ENCODE measurements at regions not wholly inside any gene's neighbourhood (a gene's known extent, or its start where the extent isn't known, plus 50 kb on each side); places are given as distances from the start of the nearest gene placed in this dataset.

DNA sequence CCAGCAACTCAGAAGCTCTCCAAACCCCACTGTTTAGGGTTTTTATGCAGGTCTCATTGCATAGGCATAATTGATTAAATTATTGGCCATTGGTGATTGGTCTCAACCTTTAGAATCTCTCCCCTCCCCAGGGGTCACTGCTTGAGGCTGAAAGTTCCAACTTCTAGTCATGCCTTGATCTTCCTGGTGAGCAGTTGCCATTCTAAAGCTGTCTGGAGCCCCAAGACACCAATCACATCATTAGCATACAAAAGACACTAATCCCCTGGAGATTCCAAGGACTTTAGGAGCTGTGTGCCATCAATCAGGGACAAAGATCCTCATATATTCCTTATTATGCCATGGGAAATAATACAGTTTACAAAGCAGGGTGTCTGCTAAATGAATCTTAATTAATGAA is 863.4 kb upstream of the KLHL29 start:
- H3K4me1 ChIP-seq (ENCODE audit: insufficient read depth) = no peaks in the 10 kb centered on the region
- DNase-seq (ENCODE audit: extremely low spot score) = no peak
- no peak overlapping the region for H3K27ac ChIP-seq (ENCODE audit: low read depth)
- H3K36me3 ChIP-seq (ENCODE audit: insufficient read depth) = no peaks in the 10 kb centered on the region
- no peak overlapping the region for H3K4me3 ChIP-seq (ENCODE audit: low read depth, low read length)

DNA sequence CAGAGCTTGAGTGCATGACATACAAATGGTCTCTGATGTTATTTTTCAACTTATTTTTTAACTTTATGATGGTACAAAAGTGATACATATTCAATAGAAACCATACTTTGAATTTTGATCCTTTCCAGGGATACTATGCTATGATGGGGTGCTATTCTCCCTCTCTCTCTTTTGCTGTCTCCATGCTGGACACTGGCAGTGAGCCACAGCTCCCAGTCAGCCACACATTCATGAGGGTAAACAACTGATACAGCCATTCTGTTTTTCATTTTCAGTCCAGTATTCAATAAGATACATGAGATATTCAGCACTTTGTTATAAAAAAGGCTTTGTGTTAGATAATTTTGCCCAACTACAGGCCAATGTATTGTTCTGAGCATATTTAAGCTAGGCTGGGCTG is 859.3 kb upstream of the KLHL29 start:
- Histone ChIP-seq H3K36me3 (ENCODE audit: insufficient read depth) (no peaks in the 10 kb centered on the region), H3K4me1 (ENCODE audit: insufficient read depth) (no peaks in the 10 kb centered on the region), H3K27ac (ENCODE audit: low read depth) (no peak overlapping the region), H3K4me3 (ENCODE audit: low read depth, low read length) (no peak overlapping the region)
- no peak for DNase-seq (ENCODE audit: extremely low spot score)

DNA sequence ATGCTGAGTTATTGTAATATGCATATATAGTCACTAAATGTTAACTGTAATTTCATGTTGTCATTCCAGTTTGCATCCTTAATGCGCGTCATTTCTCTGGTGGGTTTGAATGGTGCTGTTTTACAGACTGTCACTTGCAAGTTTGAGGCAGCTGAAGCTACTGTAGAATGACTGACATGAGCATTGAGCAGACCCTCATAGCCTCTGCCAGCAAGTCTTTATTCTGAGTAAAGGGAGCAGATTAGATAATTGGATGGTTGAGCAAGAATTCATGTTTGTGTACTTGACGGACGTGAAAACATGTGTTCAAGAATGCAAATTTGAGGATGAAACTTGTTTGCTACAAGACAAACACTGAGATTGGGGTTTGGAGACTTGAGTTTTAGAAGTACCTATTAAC is 854.8 kb upstream of the KLHL29 start:
- 91% methylated on average over 4 of the region's 4 CpGs for WGBS
- no peak overlapping the region for H3K4me3 ChIP-seq (ENCODE audit: low read depth, low read length)
- no peak for DNase-seq (ENCODE audit: extremely low spot score)
- H3K36me3 ChIP-seq (ENCODE audit: insufficient read depth) = no peaks in the 10 kb centered on the region
- no peak overlapping the region for H3K27ac ChIP-seq (ENCODE audit: low read depth)
- H3K4me1 ChIP-seq (ENCODE audit: insufficient read depth) = no peaks in the 10 kb centered on the region

DNA sequence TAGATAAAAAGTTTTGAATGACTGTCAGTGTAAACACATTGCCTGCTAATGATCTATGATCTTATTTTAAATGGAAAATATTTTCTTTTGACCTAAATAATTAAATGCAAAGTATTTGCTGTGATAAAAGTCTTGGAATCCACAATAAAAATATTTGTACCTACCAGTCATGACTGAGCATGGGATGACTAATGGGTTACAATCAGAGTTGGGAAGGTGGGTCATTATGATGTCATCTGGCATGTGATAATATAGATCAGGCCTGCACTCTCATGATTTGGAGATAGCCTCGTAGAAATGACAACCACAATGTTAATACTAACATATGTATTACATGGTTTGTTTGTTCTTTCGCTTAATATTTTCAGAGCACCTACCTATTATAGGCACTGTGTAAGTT is 848.8 kb upstream of the KLHL29 start:
- no peaks in the 10 kb centered on the region for H3K4me1 ChIP-seq (ENCODE audit: insufficient read depth)
- H3K36me3 ChIP-seq (ENCODE audit: insufficient read depth) = no peaks in the 10 kb centered on the region
- WGBS = 68% methylated on average over 2 of the region's 2 CpGs
- no peak overlapping the region for H3K4me3 ChIP-seq (ENCODE audit: low read depth, low read length)
- no peak for DNase-seq (ENCODE audit: extremely low spot score)
- no peak overlapping the region for H3K27ac ChIP-seq (ENCODE audit: low read depth)

DNA sequence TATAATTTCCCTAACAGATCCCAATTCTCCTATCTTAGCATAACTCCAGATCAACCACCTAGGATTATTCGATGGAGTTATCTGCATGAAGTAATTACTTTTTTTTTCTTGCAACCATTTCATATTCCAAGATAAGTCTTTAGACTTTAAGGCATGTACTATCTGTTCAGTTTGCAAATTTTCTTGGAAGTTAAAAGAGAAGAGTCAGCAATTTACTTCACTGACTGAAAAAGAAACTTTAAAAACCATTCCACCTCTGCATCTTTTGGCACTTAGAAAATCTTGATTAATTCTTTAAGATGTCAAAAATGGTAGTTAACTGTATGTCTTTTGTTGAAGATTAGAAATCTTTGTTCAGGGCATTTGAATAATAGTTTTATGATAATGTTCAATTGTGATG is 830.5 kb upstream of the KLHL29 start:
- no peak for DNase-seq (ENCODE audit: extremely low spot score)
- Histone ChIP-seq H3K4me3 (ENCODE audit: low read depth, low read length) (no peak overlapping the region), H3K4me1 (ENCODE audit: insufficient read depth) (no peaks in the 10 kb centered on the region), H3K27ac (ENCODE audit: low read depth) (no peak overlapping the region), H3K36me3 (ENCODE audit: insufficient read depth) (no peaks in the 10 kb centered on the region)
- WGBS = 71% methylated on average over 1 of the region's 1 CpG

DNA sequence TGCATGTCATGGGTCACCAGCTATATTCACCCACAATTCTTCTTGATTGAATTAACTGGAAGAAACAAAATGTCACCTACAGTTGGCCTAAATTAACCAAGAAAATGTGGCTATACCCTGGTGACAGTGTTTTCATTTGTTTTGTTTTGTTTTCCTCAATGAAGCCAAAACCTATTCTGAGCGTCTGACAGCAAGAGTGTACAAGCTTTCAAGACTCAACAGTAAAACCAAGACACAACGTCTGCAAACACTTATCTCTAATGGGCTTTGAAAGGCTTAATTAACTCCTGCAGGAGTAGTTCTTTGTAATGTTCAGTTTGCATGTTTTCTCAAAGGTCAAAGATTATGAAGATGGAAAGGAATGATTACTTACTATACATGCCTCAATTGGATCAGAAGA is 827.6 kb upstream of the KLHL29 start:
- H3K4me3 ChIP-seq (ENCODE audit: low read depth, low read length) = no peak overlapping the region
- H3K36me3 ChIP-seq (ENCODE audit: insufficient read depth) = no peaks in the 10 kb centered on the region
- H3K27ac ChIP-seq (ENCODE audit: low read depth) = no peak overlapping the region
- no peak for DNase-seq (ENCODE audit: extremely low spot score)
- WGBS = 48% methylated on average over 2 of the region's 2 CpGs
- H3K4me1 ChIP-seq (ENCODE audit: insufficient read depth) = no peaks in the 10 kb centered on the region

DNA sequence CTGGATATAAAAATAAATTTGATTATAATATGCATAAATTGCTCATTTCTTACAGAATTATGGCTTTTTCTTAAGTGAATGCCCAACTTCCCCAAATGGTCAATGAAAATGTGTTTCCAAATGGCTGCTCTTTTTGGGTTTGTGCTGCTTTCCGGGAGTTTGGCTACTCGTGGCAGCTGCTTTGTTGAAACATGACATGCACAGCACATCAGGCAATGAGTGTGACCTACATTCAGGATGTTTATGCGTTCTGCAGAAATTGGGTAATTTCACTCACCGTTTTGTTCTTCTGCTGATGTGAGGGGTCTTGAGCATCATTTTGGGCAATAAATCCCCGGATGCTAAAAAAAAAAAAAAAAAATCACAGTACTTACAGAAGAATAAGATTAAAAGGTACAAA is 825.0 kb upstream of the KLHL29 start:
- WGBS = 59% methylated on average over 5 of the region's 5 CpGs
- DNase-seq (ENCODE audit: extremely low spot score) = no peak

DNA sequence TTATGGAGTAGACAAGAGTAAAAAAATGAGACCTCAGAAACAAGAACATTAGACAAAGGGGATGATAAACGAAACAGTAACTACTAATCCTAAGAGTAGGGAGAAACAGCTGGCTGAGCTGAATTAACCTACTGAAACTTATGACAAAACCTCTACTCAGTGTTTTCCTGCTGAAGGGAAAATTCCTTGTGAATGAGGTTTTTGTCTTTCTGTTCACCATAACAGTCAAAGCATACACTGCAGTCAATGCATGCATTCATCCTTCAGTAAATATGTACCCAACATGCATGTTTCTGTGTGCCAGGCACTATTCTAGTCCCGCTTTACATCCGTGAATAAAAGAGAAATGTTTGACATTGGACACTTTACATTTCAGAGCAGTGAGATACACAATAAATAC is 805.6 kb upstream of the KLHL29 start:
- no peak overlapping the region for H3K4me3 ChIP-seq (ENCODE audit: low read depth, low read length)
- no peak overlapping the region for H3K27ac ChIP-seq (ENCODE audit: low read depth)
- H3K36me3 ChIP-seq (ENCODE audit: insufficient read depth) = no peaks in the 10 kb centered on the region
- H3K4me1 ChIP-seq (ENCODE audit: insufficient read depth) = no peaks in the 10 kb centered on the region
- 75% methylated on average over 3 of the region's 3 CpGs for WGBS
- DNase-seq (ENCODE audit: extremely low spot score) = no peak

More for the DNA sequence above, 825.0 kb upstream of the KLHL29 start:
- no peak overlapping the region for H3K4me3 ChIP-seq (ENCODE audit: low read depth, low read length)
- no peaks in the 10 kb centered on the region for H3K36me3 ChIP-seq (ENCODE audit: insufficient read depth)
- H3K27ac ChIP-seq (ENCODE audit: low read depth) = no peak overlapping the region
- no peaks in the 10 kb centered on the region for H3K4me1 ChIP-seq (ENCODE audit: insufficient read depth)

DNA sequence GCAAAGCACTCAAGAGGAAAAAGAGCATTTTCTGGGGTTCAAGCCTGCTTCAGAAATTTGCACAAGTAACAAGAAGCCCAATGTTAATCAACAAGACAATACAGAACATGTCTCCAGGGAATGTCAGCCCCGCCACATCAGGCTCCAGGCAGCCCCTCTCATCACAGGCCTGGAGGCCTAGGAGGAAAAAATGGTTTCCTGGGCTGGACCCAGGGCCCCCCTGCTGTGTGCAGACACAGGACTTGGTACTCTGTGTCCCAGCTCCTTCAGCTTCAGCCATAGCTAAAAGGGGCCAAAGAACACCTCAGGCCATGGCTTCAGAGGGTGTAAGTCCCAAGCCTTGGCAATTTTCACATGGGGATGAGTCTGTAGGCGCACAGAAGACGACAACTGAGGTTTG is 802.9 kb upstream of the KLHL29 start:
- WGBS = 81% methylated on average over 3 of the region's 3 CpGs
- Histone ChIP-seq H3K4me3 (ENCODE audit: low read depth, low read length) (no peak overlapping the region), H3K36me3 (ENCODE audit: insufficient read depth) (no peaks in the 10 kb centered on the region), H3K4me1 (ENCODE audit: insufficient read depth) (no peaks in the 10 kb centered on the region), H3K27ac (ENCODE audit: low read depth) (no peak overlapping the region)
- no peak for DNase-seq (ENCODE audit: extremely low spot score)

DNA sequence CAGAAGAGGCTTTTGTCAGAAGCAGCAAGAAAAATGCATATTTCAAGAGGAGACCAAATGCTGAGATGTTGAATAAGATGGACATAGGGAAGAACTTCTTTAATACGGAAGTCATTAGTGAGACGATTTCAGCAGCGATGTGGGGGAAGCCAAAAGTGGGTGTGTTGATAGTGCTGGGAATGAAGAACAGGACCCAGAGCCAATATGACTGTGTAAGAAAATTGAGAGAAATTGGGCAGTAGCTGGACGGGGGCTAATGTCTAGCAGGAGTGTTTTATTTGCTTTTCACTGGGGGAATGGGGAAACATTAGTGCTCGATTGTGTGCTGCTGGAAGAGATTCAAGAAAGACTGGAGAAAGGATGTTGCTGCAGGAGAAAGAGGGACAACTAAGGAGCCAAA is 788.7 kb upstream of the KLHL29 start:
- 63% methylated on average over 5 of the region's 5 CpGs for WGBS
- Histone ChIP-seq H3K4me3 (ENCODE audit: low read depth, low read length) (no peak overlapping the region), H3K27ac (ENCODE audit: low read depth) (no peak overlapping the region), H3K4me1 (ENCODE audit: insufficient read depth) (no peaks in the 10 kb centered on the region), H3K36me3 (ENCODE audit: insufficient read depth) (no peaks in the 10 kb centered on the region)
- no peak for DNase-seq (ENCODE audit: extremely low spot score)

DNA sequence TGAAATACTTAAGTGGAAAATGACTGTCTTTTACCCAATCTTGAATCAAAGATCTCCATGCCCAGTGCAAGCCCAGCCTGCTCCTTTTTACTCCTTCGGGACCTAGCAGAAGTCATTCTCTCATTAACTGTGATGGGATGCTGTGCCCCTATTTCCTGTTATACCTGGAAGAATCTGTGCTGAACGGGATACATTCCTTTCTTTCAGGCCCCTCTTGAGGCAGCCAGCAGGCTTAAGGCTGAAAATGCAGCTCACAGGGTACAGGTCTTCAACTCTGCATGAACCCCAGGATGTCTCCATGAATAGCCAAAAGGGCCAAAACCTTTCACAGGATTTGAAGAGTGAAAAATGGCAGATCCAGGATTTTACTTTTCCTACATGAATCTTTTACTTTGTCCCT is 784.8 kb upstream of the KLHL29 start:
- H3K4me1 ChIP-seq (ENCODE audit: insufficient read depth) = no peaks in the 10 kb centered on the region
- DNase-seq (ENCODE audit: extremely low spot score) = no peak
- 61% methylated on average over 2 of the region's 2 CpGs for WGBS
- no peak overlapping the region for H3K27ac ChIP-seq (ENCODE audit: low read depth)
- H3K36me3 ChIP-seq (ENCODE audit: insufficient read depth) = no peaks in the 10 kb centered on the region
- H3K4me3 ChIP-seq (ENCODE audit: low read depth, low read length) = no peak overlapping the region

DNA sequence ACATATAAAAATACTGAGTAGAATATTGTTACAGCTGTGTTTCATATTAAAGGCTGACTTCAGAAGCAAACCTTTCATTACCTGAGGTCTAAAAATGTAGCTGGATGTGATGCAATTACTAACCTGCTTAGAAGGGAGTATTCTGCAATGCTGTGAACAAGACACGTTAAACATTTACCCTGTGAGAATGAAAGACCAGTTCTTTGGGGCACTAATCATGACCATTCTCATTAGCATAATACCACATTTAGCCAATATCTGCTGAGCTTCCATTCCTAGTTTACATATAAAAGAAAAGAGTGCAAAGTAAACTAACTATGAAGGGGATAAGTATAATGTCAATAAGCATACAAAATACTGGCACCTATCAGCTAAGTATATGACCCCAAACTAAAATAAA is 784.0 kb upstream of the KLHL29 start:
- Histone ChIP-seq H3K27ac (ENCODE audit: low read depth) (no peak overlapping the region), H3K36me3 (ENCODE audit: insufficient read depth) (no peaks in the 10 kb centered on the region), H3K4me3 (ENCODE audit: low read depth, low read length) (no peak overlapping the region), H3K4me1 (ENCODE audit: insufficient read depth) (no peaks in the 10 kb centered on the region)
- no peak for DNase-seq (ENCODE audit: extremely low spot score)
- WGBS = 71% methylated on average over 1 of the region's 1 CpG

DNA sequence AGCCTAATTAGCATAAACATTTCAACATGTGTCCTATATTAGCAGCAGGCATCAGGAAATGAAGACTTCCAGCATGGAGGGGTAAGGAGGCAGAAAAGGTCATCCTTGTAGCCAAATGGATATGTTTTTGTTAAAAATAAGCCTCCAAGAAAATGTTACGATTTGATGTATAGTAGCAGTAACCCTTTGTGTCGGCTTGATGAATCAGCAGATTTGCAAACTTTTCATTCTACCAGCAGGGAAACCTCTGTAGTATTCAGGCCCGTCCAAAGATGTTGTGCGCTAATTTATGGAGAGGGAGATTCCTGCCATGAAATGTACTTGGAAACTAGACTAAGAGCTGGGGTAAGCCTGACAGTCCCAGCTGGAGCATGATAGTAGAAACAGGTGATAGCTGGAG is 780.8 kb upstream of the KLHL29 start:
- WGBS = 72% methylated on average over 4 of the region's 4 CpGs
- Histone ChIP-seq H3K27ac (ENCODE audit: low read depth) (no peak overlapping the region), H3K4me3 (ENCODE audit: low read depth, low read length) (no peak overlapping the region), H3K36me3 (ENCODE audit: insufficient read depth) (no peaks in the 10 kb centered on the region), H3K4me1 (ENCODE audit: insufficient read depth) (no peaks in the 10 kb centered on the region)
- no peak for DNase-seq (ENCODE audit: extremely low spot score)

DNA sequence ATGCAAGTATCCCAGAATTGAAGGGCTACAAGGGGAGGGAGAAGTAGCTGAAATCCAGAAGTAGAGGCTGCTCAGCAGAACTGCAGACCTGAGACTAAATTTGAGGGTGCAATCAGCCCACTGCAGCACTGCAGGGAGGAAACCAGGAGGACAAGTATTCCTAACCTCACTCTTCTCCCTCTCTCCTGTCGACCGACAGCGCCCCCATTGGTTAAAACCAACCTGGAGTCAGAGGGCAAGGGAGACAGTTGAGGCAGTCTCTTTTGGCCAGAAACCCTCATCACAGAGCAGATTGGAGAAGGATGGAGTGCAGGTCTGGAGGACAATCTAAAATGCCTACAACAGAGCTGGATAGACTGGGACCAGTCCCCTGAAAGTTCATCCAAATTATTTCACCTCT is 768.9 kb upstream of the KLHL29 start:
- H3K27ac ChIP-seq (ENCODE audit: low read depth) = no peak overlapping the region
- no peaks in the 10 kb centered on the region for H3K36me3 ChIP-seq (ENCODE audit: insufficient read depth)
- no peak overlapping the region for H3K4me3 ChIP-seq (ENCODE audit: low read depth, low read length)
- DNase-seq (ENCODE audit: extremely low spot score) = no peak
- 90% methylated on average over 3 of the region's 3 CpGs for WGBS
- no peaks in the 10 kb centered on the region for H3K4me1 ChIP-seq (ENCODE audit: insufficient read depth)

DNA sequence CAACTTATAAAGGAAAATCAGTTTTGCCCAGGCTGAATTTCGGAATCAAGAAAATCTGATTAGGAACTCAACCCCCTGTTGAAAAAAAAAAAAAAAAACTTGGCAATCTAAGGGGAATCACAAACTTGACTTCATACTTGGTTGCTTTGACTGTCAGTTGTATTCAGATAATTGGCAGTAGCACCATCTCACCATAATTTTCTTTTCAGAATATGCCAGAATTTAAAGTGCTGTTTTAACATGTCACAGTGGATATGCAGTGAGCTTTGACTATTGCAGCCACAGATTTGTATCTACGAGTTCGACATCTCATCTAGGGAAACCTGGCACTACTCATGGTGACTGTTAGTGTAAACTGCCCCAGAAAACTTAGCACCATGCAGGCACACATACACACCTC is 761.4 kb upstream of the KLHL29 start:
- no peak overlapping the region for H3K27ac ChIP-seq (ENCODE audit: low read depth)
- WGBS = 83% methylated on average over 3 of the region's 3 CpGs
- H3K4me3 ChIP-seq (ENCODE audit: low read depth, low read length) = no peak overlapping the region
- no peaks in the 10 kb centered on the region for H3K36me3 ChIP-seq (ENCODE audit: insufficient read depth)
- no peak for DNase-seq (ENCODE audit: extremely low spot score)
- no peaks in the 10 kb centered on the region for H3K4me1 ChIP-seq (ENCODE audit: insufficient read depth)

Measured in urinary bladder (tissue), 3 donors.